ENCODE measurements at regions not wholly inside any gene's neighbourhood (a gene's known extent, or its start where the extent isn't known, plus 50 kb on each side); places are given as distances from the start of the nearest gene placed in this dataset.

- Mint-ChIP-seq H3K4me3 (no peak overlapping the region), H3K9me3 (no peaks in the 10 kb centered on the region), H3K4me1 (peaks cover 3% of the 10 kb centered on the region), H3K36me3 (ENCODE audit: low read depth) (no peaks in the 10 kb centered on the region), H3K27me3 (ENCODE audit: low read depth) (no peaks in the 10 kb centered on the region), H3K27ac (no peak overlapping the region)
- TF ChIP-seq CTCF (IDR thresholded peaks at IDR 0.05; ENCODE audit: unreplicated experiment in 3 of 3): no peak
These were observed 316.6 kb downstream of the RDH14 start for GRCh38 chr2:18243816-18244215.

DNA sequence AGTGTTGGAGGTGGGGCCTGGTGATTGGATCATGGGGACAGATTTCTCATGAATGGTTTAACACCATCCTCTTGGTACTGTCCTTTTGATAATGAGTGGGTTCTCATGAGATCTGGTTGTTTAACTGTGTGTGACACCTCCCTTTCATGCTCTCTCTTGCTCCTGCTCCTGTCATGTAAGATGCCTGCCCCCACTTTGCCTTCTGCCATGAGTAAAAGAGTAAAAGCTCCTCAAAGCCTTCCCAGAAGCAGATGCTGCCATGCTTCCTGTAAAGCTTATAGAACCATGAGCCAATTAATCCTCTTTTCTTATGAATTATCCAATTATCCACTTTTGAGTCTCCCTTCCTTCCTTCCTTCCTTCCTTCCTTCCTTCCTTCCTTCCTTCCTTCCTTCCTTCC, 317.7 kb downstream of the RDH14 start:
- H3K36me3 Mint-ChIP-seq (ENCODE audit: low read depth): no peaks in the 10 kb centered on the region
- H3K27me3 Mint-ChIP-seq (ENCODE audit: low read depth): no peaks in the 10 kb centered on the region
- no peak for TF ChIP-seq CTCF (IDR thresholded peaks at IDR 0.05; ENCODE audit: unreplicated experiment in 3 of 3)

GRCh38 chr2:18238209-18238608, 322.2 kb downstream of the RDH14 start:
- TF ChIP-seq CTCF (IDR thresholded peaks at IDR 0.05; ENCODE audit: unreplicated experiment in 3 of 3): no peak
- Mint-ChIP-seq H3K4me3 (no peak overlapping the region), H3K27ac (no peak overlapping the region), H3K36me3 (ENCODE audit: low read depth) (no peaks in the 10 kb centered on the region), H3K9me3 (no peaks in the 10 kb centered on the region), H3K27me3 (ENCODE audit: low read depth) (peaks cover 4% of the 10 kb centered on the region), H3K4me1 (no peaks in the 10 kb centered on the region)

More for the DNA sequence above, 317.7 kb downstream of the RDH14 start:
- Mint-ChIP-seq H3K9me3 (no peaks in the 10 kb centered on the region), H3K27ac (no peak overlapping the region), H3K4me1 (peaks cover 3% of the 10 kb centered on the region), H3K4me3 (no peak overlapping the region)

- Mint-ChIP-seq H3K9me3 (no peaks in the 10 kb centered on the region), H3K27me3 (ENCODE audit: low read depth) (peaks cover 4% of the 10 kb centered on the region), H3K4me1 (no peaks in the 10 kb centered on the region), H3K36me3 (ENCODE audit: low read depth) (no peaks in the 10 kb centered on the region), H3K27ac (no peak overlapping the region), H3K4me3 (no peak overlapping the region)
- no peak for TF ChIP-seq CTCF (IDR thresholded peaks at IDR 0.05; ENCODE audit: unreplicated experiment in 3 of 3)
These were observed 323.2 kb downstream of the RDH14 start for GRCh38 chr2:18237298-18237697.

- Mint-ChIP-seq H3K27ac (no peak overlapping the region), H3K9me3 (no peaks in the 10 kb centered on the region), H3K36me3 (ENCODE audit: low read depth) (no peaks in the 10 kb centered on the region), H3K4me1 (no peaks in the 10 kb centered on the region), H3K4me3 (no peak overlapping the region), H3K27me3 (ENCODE audit: low read depth) (peaks cover 12% of the 10 kb centered on the region)
- TF ChIP-seq CTCF (IDR thresholded peaks at IDR 0.05; ENCODE audit: unreplicated experiment in 3 of 3): no peak
These were observed 327.6 kb downstream of the RDH14 start for GRCh38 chr2:18232731-18233438.

GRCh38 chr2:18230668-18231067, 329.8 kb downstream of the RDH14 start:
- H3K4me3 Mint-ChIP-seq: no peak overlapping the region
- peaks cover 15% of the 10 kb centered on the region for H3K27me3 Mint-ChIP-seq (ENCODE audit: low read depth)
- no peak for TF ChIP-seq CTCF (IDR thresholded peaks at IDR 0.05; ENCODE audit: unreplicated experiment in 3 of 3)
- H3K36me3 Mint-ChIP-seq (ENCODE audit: low read depth): no peaks in the 10 kb centered on the region
- H3K27ac Mint-ChIP-seq: no peak overlapping the region
- peaks cover 3% of the 10 kb centered on the region for H3K9me3 Mint-ChIP-seq
- no peaks in the 10 kb centered on the region for H3K4me1 Mint-ChIP-seq
